ENCODE measurements at regions not wholly inside any gene's neighbourhood (a gene's known extent, or its start where the extent isn't known, plus 50 kb on each side); places are given as distances from the start of the nearest gene placed in this dataset.

- Histone ChIP-seq H3F3A (replicated peaks; ENCODE audit: low read depth) (no peaks in the 10 kb centered on the region), H4K20me1 (replicated peaks; ENCODE audit: insufficient read depth) (no peaks in the 10 kb centered on the region), H3K4me3 (no peak overlapping the region), H3K27me3 (ENCODE audit: insufficient read depth) (no peaks in the 10 kb centered on the region), H3K4me1 (ENCODE audit: insufficient read depth) (no peaks in the 10 kb centered on the region), H3K36me3 (ENCODE audit: insufficient read depth) (no peaks in the 10 kb centered on the region), H2AFZ (no peak overlapping the region), H3K4me2 (no peak overlapping the region), H3K9me2 (ENCODE audit: insufficient read depth) (peaks cover 6% of the 10 kb centered on the region; the same call in 1 of the 2 replicates), H3K27ac (ENCODE audit: low read depth) (no peak overlapping the region), H3K79me2 (replicated peaks; ENCODE audit: insufficient read depth) (no peaks in the 10 kb centered on the region)
- H3K9me3 Mint-ChIP-seq, result no peaks in the 10 kb centered on the region
- H3K36me3 Mint-ChIP-seq (ENCODE audit: low read depth), result no peaks in the 10 kb centered on the region
- no peaks in the 10 kb centered on the region for H3K4me1 Mint-ChIP-seq
- peaks cover 3% of the 10 kb centered on the region for H3K27me3 Mint-ChIP-seq (ENCODE audit: insufficient read depth, low read depth, poor library complexity)
- no peak for TF ChIP-seq EZH2phosphoT487 (IDR thresholded peaks at IDR 0.05; ENCODE audit: unreplicated experiment)
- no peak for ATAC-seq
- no peak overlapping the region for H3K4me3 Mint-ChIP-seq
- no peak for DNase-seq (ENCODE audit: low spot score)
- no peak overlapping the region for H3K27ac Mint-ChIP-seq
Measured at GRCh38 chr3:144437989-144438388, 466.4 kb downstream of the DIPK2A start.

- Histone ChIP-seq H3K27me3 (ENCODE audit: insufficient read depth) (no peaks in the 10 kb centered on the region), H2AFZ (no peak overlapping the region), H4K20me1 (replicated peaks; ENCODE audit: insufficient read depth) (no peaks in the 10 kb centered on the region), H3K9me2 (ENCODE audit: insufficient read depth) (no peaks in the 10 kb centered on the region), H3K4me3 (no peak overlapping the region), H3K4me1 (ENCODE audit: insufficient read depth) (no peaks in the 10 kb centered on the region), H3K36me3 (ENCODE audit: insufficient read depth) (no peaks in the 10 kb centered on the region), H3F3A (replicated peaks; ENCODE audit: low read depth) (no peaks in the 10 kb centered on the region), H3K79me2 (replicated peaks; ENCODE audit: insufficient read depth) (no peaks in the 10 kb centered on the region), H3K27ac (ENCODE audit: low read depth) (no peak overlapping the region), H3K4me2 (no peak overlapping the region)
- no peaks in the 10 kb centered on the region for H3K9me3 Mint-ChIP-seq
- no peak for DNase-seq (ENCODE audit: low spot score)
- no peaks in the 10 kb centered on the region for H3K36me3 Mint-ChIP-seq (ENCODE audit: low read depth)
- H3K4me1 Mint-ChIP-seq, result peaks cover 8% of the 10 kb centered on the region; the same call in 2 of the 3 replicates
- no peak overlapping the region for H3K27ac Mint-ChIP-seq
- ATAC-seq, result no peak
- no peaks in the 10 kb centered on the region for H3K27me3 Mint-ChIP-seq (ENCODE audit: insufficient read depth, low read depth, poor library complexity)
- no peak overlapping the region for H3K4me3 Mint-ChIP-seq
- TF ChIP-seq CREB1 (CRISPR knock-in tag; IDR thresholded peaks at IDR 0.05; ENCODE audit: low read depth) (no peak), ZNF114 (CRISPR knock-in tag; IDR thresholded peaks at IDR 0.05) (no peak), NANOG (IDR thresholded peaks at IDR 0.05; ENCODE audit: borderline replicate concordance) (no peak), ETS1 (IDR thresholded peaks at IDR 0.05) (no peak), STAT1 (IDR thresholded peaks at IDR 0.05; ENCODE audit: unreplicated experiment) (no peak), EZH2 (IDR thresholded peaks at IDR 0.05; ENCODE audit: low read depth, unreplicated experiment) (no peak), CTCF (conservative IDR thresholded peaks at IDR 0.05; ENCODE audit: low read depth in 2 of 2) (no peak), ZNF462 (CRISPR knock-in tag; IDR thresholded peaks at IDR 0.05) (no peak), POLR2AphosphoS5 (IDR thresholded peaks at IDR 0.05; ENCODE audit: low read depth) (no peak)
Measured at GRCh38 chr3:144444061-144444460, 472.4 kb downstream of the DIPK2A start.
